WTC11 (cell line): ENCODE measurements at regions not wholly inside any gene's neighbourhood (a gene's known extent, or its start where the extent isn't known, plus 50 kb on each side); places are given as distances from the start of the nearest gene placed in this dataset.

Source experiments
- ATAC-seq: fragments of 200-7000 bp; cut with Tn5 transposase; 2 replicates; pipeline ENCODE4 v1.10.0; 2021; ENCODE audit warnings: mild to moderate bottlenecking, moderate library complexity
- CTCF ChIA-PET: fragments of 300-600 bp; sonication (Branson Sonifier 250); formaldehyde crosslinking; loops from one replicate; lab custom pipeline; 2021; ENCODE audit warnings: antibody characterized with exemption; lab: Charles Lee
- POLR2A ChIA-PET: fragments of 350-600 bp; sonication (Branson Sonifier 250); formaldehyde crosslinking; loops from one replicate; lab custom pipeline; 2021; ENCODE audit warnings: antibody characterized with exemption; lab: Charles Lee
- DNase-seq: peaks from one replicate; pipeline ENCODE4 v3.0.0; 2021; ENCODE audit warnings: low spot score
- H3K27ac Mint-ChIP-seq: 2 replicates; pipeline ENCODE4 v1.8.0; 2021; ENCODE audit warnings: mixed read lengths
- H3K27me3 Mint-ChIP-seq: 2 replicates; pipeline ENCODE4 v1.8.0; 2021; ENCODE audit warnings: low read depth, mild to moderate bottlenecking, moderate library complexity, mixed read lengths
- H3K36me3 Mint-ChIP-seq: 2 replicates; pipeline ENCODE4 v1.8.0; 2021; ENCODE audit warnings: mixed read lengths
- H3K4me1 Mint-ChIP-seq: 2 replicates; pipeline ENCODE4 v1.8.0; 2022; ENCODE audit warnings: mixed read lengths
- H3K4me3 Mint-ChIP-seq: 2 replicates; pipeline ENCODE4 v1.8.0; 2021; ENCODE audit warnings: mild to moderate bottlenecking, moderate library complexity, mixed read lengths
- H3K9me3 Mint-ChIP-seq: 2 replicates; pipeline ENCODE4 v1.8.0; 2021; ENCODE audit warnings: mixed read lengths
- AFF4 ChIP-seq: sonication (generic); formaldehyde crosslinking; IDR thresholded peaks from 2 replicates; pipeline ENCODE4 v1.8.1; 2023; ENCODE audit warnings: mild to moderate bottlenecking, missing genetic modification reagents, borderline replicate concordance
- AR ChIP-seq: fragments of 250-450 bp; sonication (Bioruptor Pico); IDR thresholded peaks from 2 replicates; pipeline ENCODE4 v1.9.0; 2021; ENCODE audit warnings: mild to moderate bottlenecking
- CBFB ChIP-seq: sonication (generic); formaldehyde crosslinking; IDR thresholded peaks from 2 replicates; pipeline ENCODE4 v1.8.1; 2022; ENCODE audit warnings: mild to moderate bottlenecking, low read depth, missing genetic modification reagents
- E2F4 ChIP-seq: sonication (generic); formaldehyde crosslinking; IDR thresholded peaks from 2 replicates; pipeline ENCODE4 v1.8.1; 2022; ENCODE audit warnings: low read depth, mild to moderate bottlenecking, moderate library complexity, missing genetic modification reagents, borderline replicate concordance
- E2F5 ChIP-seq: sonication (generic); formaldehyde crosslinking; IDR thresholded peaks from 2 replicates; pipeline ENCODE4 v1.8.1; 2022; ENCODE audit warnings: mild to moderate bottlenecking, moderate library complexity, missing genetic modification reagents
- ELF4 ChIP-seq: sonication (generic); formaldehyde crosslinking; IDR thresholded peaks from 2 replicates; pipeline ENCODE4 v1.8.1; 2022; ENCODE audit warnings: low read depth, mild to moderate bottlenecking, moderate library complexity, missing genetic modification reagents
- GABPB1 ChIP-seq: sonication (generic); formaldehyde crosslinking; IDR thresholded peaks from 2 replicates; pipeline ENCODE4 v1.8.1; 2023; ENCODE audit warnings: mild to moderate bottlenecking, missing genetic modification reagents
- GTF2I ChIP-seq: fragments of 250-450 bp; sonication (Bioruptor Pico); conservative IDR thresholded peaks from 2 replicates; pipeline ENCODE4 v1.4.0; 2021; ENCODE audit warnings: mild to moderate bottlenecking
- HMGA2 ChIP-seq: fragments of 250-450 bp; sonication (Bioruptor Pico); IDR thresholded peaks from 2 replicates; pipeline ENCODE4 v1.4.0; 2021; ENCODE audit warnings: mild to moderate bottlenecking, moderate library complexity
- NFE2L1 ChIP-seq: sonication (generic); formaldehyde crosslinking; IDR thresholded peaks from 2 replicates; pipeline ENCODE4 v1.8.1; 2023; ENCODE audit warnings: missing genetic modification reagents
- NR1H2 ChIP-seq: sonication (generic); formaldehyde crosslinking; IDR thresholded peaks from 2 replicates; pipeline ENCODE4 v1.9.0; 2021; ENCODE audit warnings: mild to moderate bottlenecking, moderate library complexity, missing genetic modification reagents
- PRDM15 ChIP-seq: sonication (generic); formaldehyde crosslinking; IDR thresholded peaks from 2 replicates; pipeline ENCODE4 v1.8.0; 2022; ENCODE audit warnings: missing genetic modification reagents
- USF1 ChIP-seq: sonication (generic); formaldehyde crosslinking; IDR thresholded peaks from 2 replicates; pipeline ENCODE4 v1.8.0; 2022; ENCODE audit warnings: mild to moderate bottlenecking, missing genetic modification reagents
- ZNF219 ChIP-seq: sonication (generic); formaldehyde crosslinking; IDR thresholded peaks from 2 replicates; pipeline ENCODE4 v1.8.0; 2023; ENCODE audit warnings: missing genetic modification reagents, mild to moderate bottlenecking, borderline replicate concordance
- ZNF396 ChIP-seq: fragments of 250-450 bp; sonication (Bioruptor Pico); IDR thresholded peaks from 2 replicates; pipeline ENCODE4 v1.8.0; 2021; ENCODE audit warnings: mild to moderate bottlenecking, moderate library complexity, borderline replicate concordance
- ZNF512 ChIP-seq: sonication (generic); formaldehyde crosslinking; IDR thresholded peaks from 2 replicates; pipeline ENCODE4 v1.8.1; 2022; ENCODE audit warnings: missing genetic modification reagents, borderline replicate concordance
- ZNF671 ChIP-seq: fragments of 250-450 bp; sonication (Bioruptor Pico); IDR thresholded peaks from 2 replicates; pipeline ENCODE4 v1.8.0; 2021; ENCODE audit warnings: mild to moderate bottlenecking

GRCh38 chr21:35682904-35683549 lies 377.3 kb downstream of the SETD4 start (continued):
- no peak for TF ChIP-seq GTF2I (CRISPR knock-in tag)

- H3K4me1 Mint-ChIP-seq = no peaks in the 10 kb centered on the region
- TF ChIP-seq ZNF219 (CRISPR knock-in tag) (no peak), ZNF512 (no peak), ELF4 (CRISPR knock-in tag) (no peak), USF1 (CRISPR knock-in tag) (no peak), E2F4 (CRISPR knock-in tag) (no peak), ZNF396 (CRISPR knock-in tag) (no peak), ZNF671 (CRISPR knock-in tag) (no peak), CBFB (CRISPR knock-in tag) (no peak), E2F5 (CRISPR knock-in tag) (no peak), NR1H2 (CRISPR knock-in tag) (no peak), AR (CRISPR knock-in tag) (no peak), GABPB1 (CRISPR knock-in tag) (no peak)
- H3K9me3 Mint-ChIP-seq = peaks cover 4% of the 10 kb centered on the region; the same call in 1 of the 2 replicates
- no peaks in the 10 kb centered on the region for H3K36me3 Mint-ChIP-seq
- no peak overlapping the region for H3K27ac Mint-ChIP-seq
- DNase-seq = no peak
- no peaks in the 10 kb centered on the region for H3K27me3 Mint-ChIP-seq
- POLR2A ChIA-PET = interaction anchor here (0.8 to 0.9 kb wide), 2 partner anchors 9 to 13 kb away, joined by 3 read pairs; no protein-coding TSS in a partner anchor
- H3K4me3 Mint-ChIP-seq = no peak overlapping the region
- CTCF ChIA-PET = interaction anchor here (0.5 to 0.9 kb wide), 2 partner anchors 158 to 697 kb away, joined by 3 to 4 read pairs; no protein-coding TSS in a partner anchor
- no peak for ATAC-seq
Observed at GRCh38 chr21:35681946-35682345, 378.4 kb downstream of the SETD4 start.

- Mint-ChIP-seq H3K9me3 (peaks cover 4% of the 10 kb centered on the region; the same call in 1 of the 2 replicates), H3K27me3 (no peaks in the 10 kb centered on the region), H3K36me3 (no peaks in the 10 kb centered on the region), H3K4me1 (peaks cover 3% of the 10 kb centered on the region; the same call in 1 of the 2 replicates), H3K27ac (no peak overlapping the region), H3K4me3 (no peak overlapping the region)
- CTCF ChIA-PET = no interaction called here
- ATAC-seq (no peak), DNase-seq (no peak)
- TF ChIP-seq AFF4 (CRISPR knock-in tag) (no peak), PRDM15 (CRISPR knock-in tag) (no peak), HMGA2 (CRISPR knock-in tag) (no peak), NFE2L1 (CRISPR knock-in tag) (no peak)
- TF ChIP-seq, all 79 proteins: peak for 0
- POLR2A ChIA-PET = no interaction called here
Observed at GRCh38 chr21:35679076-35679475, 381.2 kb downstream of the SETD4 start.
